ENCODE measurements at regions not wholly inside any gene's neighbourhood (a gene's known extent, or its start where the extent isn't known, plus 50 kb on each side); places are given as distances from the start of the nearest gene placed in this dataset.

- TF ChIP-seq POLR2AphosphoS5 (IDR thresholded peaks at IDR 0.05; ENCODE audit: low read depth, low read length) (no peak), POLR2A (IDR thresholded peaks at IDR 0.05; ENCODE audit: low read depth, low read length) (no peak)
Observed at GRCh38 chr5:155987265-155987810, 339.6 kb upstream of the SGCD start.

Data from GM12892 (cell line).